Spleen (tissue), 7 donors: ENCODE measurements at regions not wholly inside any gene's neighbourhood (a gene's known extent, or its start where the extent isn't known, plus 50 kb on each side); places are given as distances from the start of the nearest gene placed in this dataset.

Source experiments
- CTCF ChIP-seq, 11 experiments: fragments of 200-600 bp in 7 of 11; fragments of 450-650 bp in 4 of 11; sonication (generic) in 4 of 11; IDR thresholded peaks in 8 of 11; conservative IDR thresholded peaks in 3 of 11; 1 replicate in 7 of 11; 2 replicates in 4 of 11; pipeline versions ENCODE4 v1.4.0 to v1.8.0; 2016 to 2021; ENCODE audit warnings: antibody characterized with exemption in 11 of 11, inconsistent platforms in 4 of 11, mild to moderate bottlenecking in 1 of 11
- POLR2A ChIP-seq, 3 donors: fragments of 450-650 bp; IDR thresholded peaks; one replicate each; pipeline ENCODE4 v1.5.1; 2017; ENCODE audit warnings: antibody characterized with exemption in 3 of 3, mild to moderate bottlenecking in 1 of 3
- POLR2AphosphoS5 ChIP-seq, 3 donors: sonication (generic); formaldehyde crosslinking; IDR thresholded peaks; one replicate each; pipeline ENCODE4 v1.5.1; 2017; ENCODE audit warnings: antibody characterized with exemption in 3 of 3
- donor health status: DM: no; HTN: no; CAD: no; lungs with moderate emphysema.
- donor health status: DM: no; HTN: no; CAD: no.
- donor health status: DM: no; HTN: no; CAD: no.

GRCh38 chr16:85432606-85433005 lies 180.5 kb upstream of the GSE1 start:
- TF ChIP-seq CTCF (IDR thresholded peaks at IDR 0.05 in 8 of 11, conservative IDR thresholded peaks at IDR 0.05 in 3 of 11) (no peak), POLR2AphosphoS5 (IDR thresholded peaks at IDR 0.05) (no peak), POLR2A (IDR thresholded peaks at IDR 0.05) (no peak)
